ENCODE measurements at regions not wholly inside any gene's neighbourhood (a gene's known extent, or its start where the extent isn't known, plus 50 kb on each side); places are given as distances from the start of the nearest gene placed in this dataset.

- DNase-seq, result no peak
Observed at GRCh38 chr3:152959307-152959706, 124.4 kb downstream of the P2RY1 start.

- DNase-seq, result no peak
Observed at GRCh38 chr3:152960684-152961083, 125.8 kb downstream of the P2RY1 start.

GRCh38 chr3:152961323-152961722, 126.4 kb downstream of the P2RY1 start:
- no peak for DNase-seq

- no peak for DNase-seq
Observed at GRCh38 chr3:152964911-152965609, 130.1 kb downstream of the P2RY1 start.

GRCh38 chr3:152968388-152969024, 133.6 kb downstream of the P2RY1 start:
- no peak for DNase-seq

GRCh38 chr3:152969557-152970300, 134.8 kb downstream of the P2RY1 start:
- DNase-seq, result no peak

GRCh38 chr3:152970851-152971250, 135.9 kb downstream of the P2RY1 start:
- DNase-seq, result no peak

GRCh38 chr3:152971880-152972279, 136.9 kb downstream of the P2RY1 start:
- no peak for DNase-seq

GRCh38 chr3:152973575-152973974, 138.6 kb downstream of the P2RY1 start:
- DNase-seq, result no peak

- DNase-seq, result no peak
Observed at GRCh38 chr3:152976239-152976638, 141.3 kb downstream of the P2RY1 start.

- DNase-seq, result no peak
Observed at GRCh38 chr3:152977366-152977765, 142.4 kb downstream of the P2RY1 start.

GRCh38 chr3:152978152-152978551, 143.2 kb downstream of the P2RY1 start:
- DNase-seq, result no peak

GRCh38 chr3:152997526-152997925, 162.6 kb downstream of the P2RY1 start:
- no peak for DNase-seq

GRCh38 chr3:152998591-152998990, 163.4 kb upstream of the RAP2B start:
- DNase-seq, result no peak

- DNase-seq, result no peak
Observed at GRCh38 chr3:153000325-153000724, 161.7 kb upstream of the RAP2B start.

- DNase-seq, result no peak
Observed at GRCh38 chr3:153001210-153002078, 160.6 kb upstream of the RAP2B start.

- no peak for DNase-seq
Observed at GRCh38 chr3:153003441-153003840, 158.6 kb upstream of the RAP2B start.

GRCh38 chr3:153003862-153004261, 158.2 kb upstream of the RAP2B start:
- no peak for DNase-seq

- no peak for DNase-seq
Observed at GRCh38 chr3:153008226-153008625, 153.8 kb upstream of the RAP2B start.

GRCh38 chr3:153023896-153024295, 138.1 kb upstream of the RAP2B start:
- DNase-seq, result no peak

GRCh38 chr3:153026026-153026425, 136.0 kb upstream of the RAP2B start:
- peak; percentile 4 for DNase-seq

GRCh38 chr3:153028381-153028780, 133.6 kb upstream of the RAP2B start:
- DNase-seq, result peak; percentile 51

- no peak for DNase-seq
Observed at GRCh38 chr3:153029350-153029749, 132.7 kb upstream of the RAP2B start.

All from midbrain (tissue), 1 donor.